AG04450 (cell line): ENCODE measurements at regions not wholly inside any gene's neighbourhood (a gene's known extent, or its start where the extent isn't known, plus 50 kb on each side); places are given as distances from the start of the nearest gene placed in this dataset.

ENCODE experiments used
- CTCF ChIA-PET: fragments of 300-600, 350-600 bp; formaldehyde crosslinking; extraction: SDS; loops from one replicate; lab custom pipeline; 2022; ENCODE audit warnings: antibody characterized with exemption, inconsistent platforms; lab: Charles Lee
- POLR2A ChIA-PET: fragments of 350-600 bp; formaldehyde crosslinking; extraction: SDS; loops from one replicate; lab custom pipeline; 2021; ENCODE audit warnings: antibody characterized with exemption, inconsistent platforms; lab: Yijun Ruan, JAX
- DNase-seq: peaks from one replicate; pipeline ENCODE4 v3.0.0-alpha.2; 2011; ENCODE audit warnings: low read depth, low spot score
- H3K27ac ChIP-seq: one replicate; pipeline ENCODE4 v1.5.1; 2012; ENCODE audit warnings: low read depth, low read length, control low read depth
- H3K27me3 ChIP-seq: one replicate; pipeline ENCODE4 v1.6.0; 2012; ENCODE audit warnings: low read length; ENCODE audit not compliant: control insufficient read depth, insufficient read depth
- H3K4me3 ChIP-seq: 2 replicates; pipeline ENCODE4 v1.5.1; 2011; ENCODE audit warnings: mild to moderate bottlenecking, low read depth, low read length, control low read depth
- H3K9me3 ChIP-seq: 2 replicates; pipeline ENCODE4 v1.5.1; 2012; ENCODE audit warnings: low read length; ENCODE audit not compliant: control insufficient read depth, insufficient read depth
- CTCF ChIP-seq: IDR thresholded peaks from 2 replicates; pipeline ENCODE4 v1.5.1; 2011; ENCODE audit warnings: low read depth, low read length, control low read depth, inconsistent platforms

GRCh38 chr10:106438386-106438785 is 726.1 kb downstream of the SORCS1 start:
- no peak overlapping the region for H3K27ac ChIP-seq
- H3K9me3 ChIP-seq: no peaks in the 10 kb centered on the region
- TF ChIP-seq CTCF: no peak
- no peaks in the 10 kb centered on the region for H3K27me3 ChIP-seq
- no peak overlapping the region for H3K4me3 ChIP-seq
- CTCF ChIA-PET: no interaction called here
- DNase-seq: no peak
- POLR2A ChIA-PET: no interaction called here

GRCh38 chr10:106436123-106436715 is 728.3 kb downstream of the SORCS1 start:
- Histone ChIP-seq H3K4me3 (no peak overlapping the region), H3K27me3 (no peaks in the 10 kb centered on the region), H3K9me3 (no peaks in the 10 kb centered on the region), H3K27ac (no peak overlapping the region)
- no peak for TF ChIP-seq CTCF
- ChIA-PET POLR2A (no interaction called here), CTCF (no interaction called here)
- DNase-seq: no peak

- H3K27me3 ChIP-seq: no peaks in the 10 kb centered on the region
Observed at GRCh38 chr10:106435081-106435480, 729.4 kb downstream of the SORCS1 start.

GRCh38 chr10:106424981-106425380 is 739.5 kb downstream of the SORCS1 start:
- Histone ChIP-seq H3K4me3 (no peak overlapping the region), H3K27ac (no peak overlapping the region), H3K27me3 (no peaks in the 10 kb centered on the region), H3K9me3 (no peaks in the 10 kb centered on the region)
- ChIA-PET POLR2A (no interaction called here), CTCF (no interaction called here)
- TF ChIP-seq CTCF: no peak
- no peak for DNase-seq

More at GRCh38 chr10:106435081-106435480, 729.4 kb downstream of the SORCS1 start:
- Histone ChIP-seq H3K27ac (no peak overlapping the region), H3K9me3 (no peaks in the 10 kb centered on the region), H3K4me3 (no peak overlapping the region)
- no peak for DNase-seq
- TF ChIP-seq CTCF: no peak
- CTCF ChIA-PET: no interaction called here
- POLR2A ChIA-PET: no interaction called here

- POLR2A ChIA-PET: no interaction called here
- H3K9me3 ChIP-seq: no peaks in the 10 kb centered on the region
- H3K27ac ChIP-seq: no peak overlapping the region
- H3K27me3 ChIP-seq: no peaks in the 10 kb centered on the region
- CTCF ChIA-PET: no interaction called here
- H3K4me3 ChIP-seq: no peak overlapping the region
- peak; percentile 67 for DNase-seq
- TF ChIP-seq CTCF: no peak
Observed at GRCh38 chr10:106424054-106424453, 740.5 kb downstream of the SORCS1 start.
